NT2/D1 (cell line): ENCODE measurements at regions not wholly inside any gene's neighbourhood (a gene's known extent, or its start where the extent isn't known, plus 50 kb on each side); places are given as distances from the start of the nearest gene placed in this dataset.
"Not testable (repeated sequence)": the region's sequence is repeated elsewhere in the genome, so short reads cannot be mapped to it uniquely, and the experiment has no call there.

Experiments used
- DNase-seq: peaks from one replicate; pipeline ENCODE4 v3.0.0-alpha.2; 2011; ENCODE audit warnings: low read depth, low spot score
- H3K27me3 ChIP-seq: 2 replicates; pipeline ENCODE4 v1.6.0; 2011; ENCODE audit warnings: mild to moderate bottlenecking; ENCODE audit not compliant: insufficient read length, insufficient read depth
- H3K36me3 ChIP-seq: 2 replicates; pipeline ENCODE4 v1.6.1; 2011; ENCODE audit warnings: mild to moderate bottlenecking, low read length, mixed read lengths; ENCODE audit not compliant: insufficient read depth, insufficient read length
- H3K4me1 ChIP-seq: 2 replicates; pipeline ENCODE4 v1.5.1; 2011; ENCODE audit not compliant: insufficient read depth, insufficient read length
- H3K4me3 ChIP-seq: 2 replicates; pipeline ENCODE4 v1.5.1; 2011; ENCODE audit warnings: low read depth; ENCODE audit not compliant: insufficient read length
- H3K9ac ChIP-seq: 2 replicates; pipeline ENCODE4 v1.6.0; 2011; ENCODE audit warnings: low read depth; ENCODE audit not compliant: insufficient read length
- H3K9me3 ChIP-seq: 2 replicates; pipeline ENCODE4 v1.5.1; 2011; ENCODE audit warnings: mild to moderate bottlenecking, low read length; ENCODE audit not compliant: insufficient read depth
- SUZ12 ChIP-seq: IDR thresholded peaks from 2 replicates; pipeline ENCODE4 v1.6.1; 2011; ENCODE audit not compliant: insufficient read length, insufficient read depth; ENCODE audit errors: extremely low read depth
- YY1 ChIP-seq: IDR thresholded peaks from 2 replicates; pipeline ENCODE4 v1.6.1; 2011; ENCODE audit not compliant: insufficient read length, insufficient read depth
- ZNF274 ChIP-seq: IDR thresholded peaks from 2 replicates; pipeline ENCODE4 v1.6.1; 2011; ENCODE audit warnings: mild to moderate bottlenecking, low read depth, low read length

DNA sequence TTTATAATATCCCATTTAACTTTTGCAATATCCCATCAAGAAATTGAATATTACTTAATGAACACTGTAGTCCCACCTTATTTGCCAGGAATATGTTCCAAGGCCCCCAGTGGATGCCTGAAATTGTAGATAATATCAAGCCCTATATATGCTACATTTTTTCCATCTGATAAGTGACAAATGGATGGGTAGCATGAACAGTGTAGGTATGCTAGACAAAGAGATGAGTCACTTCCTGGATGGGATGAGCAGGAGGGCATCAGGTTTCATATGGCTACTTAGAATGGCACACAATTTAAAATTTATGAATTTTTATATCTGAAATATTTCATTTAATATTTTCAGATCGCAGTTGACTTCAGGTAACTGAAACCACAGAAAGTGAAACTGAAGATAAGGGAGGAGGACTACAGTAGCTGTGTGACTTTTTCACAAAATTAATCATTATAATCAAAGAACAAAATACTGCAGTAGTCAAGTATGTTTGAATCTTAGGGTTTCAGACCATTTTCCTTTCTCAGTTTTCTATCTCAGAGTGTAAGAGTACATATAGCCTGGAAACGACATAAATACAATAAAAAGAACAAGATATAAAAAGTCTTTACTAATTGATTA lies 636.4 kb upstream of the ARRDC3 start:
- no peaks in the 10 kb centered on the region for H3K27me3 ChIP-seq
- no peaks in the 10 kb centered on the region for H3K9me3 ChIP-seq
- no peaks in the 10 kb centered on the region for H3K36me3 ChIP-seq
- H3K9ac ChIP-seq: no peak overlapping the region
- TF ChIP-seq ZNF274 (no peak), YY1 (no peak), SUZ12 (no peak)
- H3K4me1 ChIP-seq: no peaks in the 10 kb centered on the region
- no peak for DNase-seq
- no peak overlapping the region for H3K4me3 ChIP-seq

- H3K27me3 ChIP-seq: no peaks in the 10 kb centered on the region
- H3K4me1 ChIP-seq: no peaks in the 10 kb centered on the region
- no peak for DNase-seq
- no peak overlapping the region for H3K9ac ChIP-seq
- H3K9me3 ChIP-seq: no peaks in the 10 kb centered on the region
- no peaks in the 10 kb centered on the region for H3K36me3 ChIP-seq
- no peak overlapping the region for H3K4me3 ChIP-seq
- TF ChIP-seq ZNF274: no peak
- no peak for TF ChIP-seq SUZ12
- no peak for TF ChIP-seq YY1
Observed at GRCh38 chr5:92017776-92018175, 634.7 kb upstream of the ARRDC3 start.

- H3K4me1 ChIP-seq, DNase-seq, H3K27me3 ChIP-seq, H3K4me3 ChIP-seq, H3K9me3 ChIP-seq, H3K36me3 ChIP-seq, H3K9ac ChIP-seq: not testable (repeated sequence)
Observed at GRCh38 chr5:92011845-92012244, 628.7 kb upstream of the ARRDC3 start.

DNA sequence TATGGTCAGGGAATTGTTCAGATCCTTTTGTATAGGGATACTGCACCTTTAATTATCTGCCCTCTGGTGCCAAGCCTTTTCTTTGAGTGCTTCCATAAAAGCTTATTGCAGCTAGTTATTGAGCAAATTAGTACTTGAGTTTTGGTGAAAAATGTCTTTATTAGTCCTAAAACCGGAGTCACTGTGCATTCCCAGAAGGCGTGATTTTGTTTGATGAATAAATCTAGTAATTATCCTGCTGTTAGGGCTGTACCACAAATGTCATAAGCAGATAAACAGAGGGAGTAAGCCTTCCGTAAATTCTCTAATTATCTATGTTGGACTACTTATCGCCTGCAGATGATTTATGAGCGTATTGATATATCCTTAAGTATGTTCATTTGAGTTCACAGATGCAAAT lies 620.7 kb upstream of the ARRDC3 start:
- TF ChIP-seq YY1 (no peak), SUZ12 (no peak), ZNF274 (no peak)
- H3K36me3 ChIP-seq: no peaks in the 10 kb centered on the region
- no peak for DNase-seq

GRCh38 chr5:92002721-92003274 lies 619.7 kb upstream of the ARRDC3 start:
- Histone ChIP-seq H3K27me3 (no peaks in the 10 kb centered on the region), H3K4me1 (no peaks in the 10 kb centered on the region), H3K4me3 (no peak overlapping the region), H3K9ac (no peak overlapping the region), H3K9me3 (no peaks in the 10 kb centered on the region), H3K36me3 (no peaks in the 10 kb centered on the region)
- no peak for DNase-seq
- TF ChIP-seq YY1 (no peak), ZNF274 (no peak), SUZ12 (no peak)

More for the DNA sequence above, 620.7 kb upstream of the ARRDC3 start:
- Histone ChIP-seq H3K9ac (no peak overlapping the region), H3K4me1 (no peaks in the 10 kb centered on the region), H3K27me3 (no peaks in the 10 kb centered on the region), H3K9me3 (no peaks in the 10 kb centered on the region), H3K4me3 (no peak overlapping the region)

DNA sequence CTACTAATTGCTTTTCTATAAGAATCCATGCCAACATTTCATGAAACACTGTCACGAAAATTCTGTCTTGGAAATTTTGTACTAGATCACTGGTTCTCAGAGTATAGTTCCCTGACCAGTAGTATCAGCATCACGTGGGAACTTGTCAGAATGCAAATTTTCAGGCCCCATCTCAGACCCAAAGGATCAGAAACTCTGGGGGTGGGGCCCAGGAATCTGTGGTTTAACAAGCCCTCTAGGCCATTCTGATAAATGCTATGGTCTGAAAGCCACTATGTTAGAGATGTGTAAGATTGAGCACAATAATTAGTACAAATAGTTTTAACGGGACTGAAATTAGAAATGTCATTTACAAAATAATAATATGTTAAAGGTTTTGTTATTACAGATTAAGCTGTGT lies 615.7 kb upstream of the ARRDC3 start:
- H3K36me3 ChIP-seq: no peaks in the 10 kb centered on the region
- no peak overlapping the region for H3K9ac ChIP-seq
- no peaks in the 10 kb centered on the region for H3K27me3 ChIP-seq
- no peak overlapping the region for H3K4me3 ChIP-seq
- TF ChIP-seq YY1 (no peak), SUZ12 (no peak), ZNF274 (no peak)
- no peaks in the 10 kb centered on the region for H3K9me3 ChIP-seq
- no peaks in the 10 kb centered on the region for H3K4me1 ChIP-seq
- no peak for DNase-seq

DNA sequence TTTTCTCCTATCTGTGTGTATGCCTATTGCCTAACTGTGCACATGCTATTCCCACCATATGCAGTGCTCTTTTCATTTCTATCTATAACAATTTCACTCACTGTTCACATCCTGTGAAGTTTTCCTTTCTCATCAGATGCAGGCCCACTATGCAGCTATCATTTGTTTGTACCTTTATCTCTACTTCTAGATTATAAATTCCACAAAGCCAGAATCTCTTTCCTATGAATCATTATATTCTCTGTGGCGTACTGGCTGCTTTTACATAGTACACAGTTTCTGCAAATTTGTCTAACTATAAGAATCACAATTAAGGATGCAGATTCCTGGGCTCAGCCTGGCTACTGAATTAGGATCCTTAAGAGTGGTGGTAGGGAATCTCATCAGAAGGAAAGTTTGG lies 600.8 kb upstream of the ARRDC3 start:
- no peaks in the 10 kb centered on the region for H3K4me1 ChIP-seq
- H3K9me3 ChIP-seq: no peaks in the 10 kb centered on the region
- H3K36me3 ChIP-seq: no peaks in the 10 kb centered on the region
- no peak overlapping the region for H3K4me3 ChIP-seq
- DNase-seq: no peak
- no peak overlapping the region for H3K9ac ChIP-seq
- TF ChIP-seq SUZ12 (no peak), ZNF274 (no peak), YY1 (no peak)
- H3K27me3 ChIP-seq: no peaks in the 10 kb centered on the region

GRCh38 chr5:91978221-91978882 lies 595.2 kb upstream of the ARRDC3 start:
- Histone ChIP-seq H3K9ac (no peak overlapping the region), H3K4me3 (no peak overlapping the region), H3K27me3 (no peaks in the 10 kb centered on the region), H3K4me1 (no peaks in the 10 kb centered on the region), H3K9me3 (no peaks in the 10 kb centered on the region), H3K36me3 (no peaks in the 10 kb centered on the region)
- TF ChIP-seq SUZ12: no peak
- TF ChIP-seq YY1: no peak
- TF ChIP-seq ZNF274: no peak
- no peak for DNase-seq
